ENCODE measurements at regions not wholly inside any gene's neighbourhood (a gene's known extent, or its start where the extent isn't known, plus 50 kb on each side); places are given as distances from the start of the nearest gene placed in this dataset.
"Not testable (repeated sequence)": the region's sequence is repeated elsewhere in the genome, so short reads cannot be mapped to it uniquely, and the experiment has no call there.

- DNase-seq (ENCODE audit: low read depth in 1 of 2, low spot score in 1 of 2): no peak
- Histone ChIP-seq H3K36me3 (no peaks in the 10 kb centered on the region), H3K4me1 (ENCODE audit: low read depth) (no peaks in the 10 kb centered on the region), H3K4me3 (no peak overlapping the region), H3K27ac (no peak overlapping the region), H3K9me3 (ENCODE audit: low read depth) (no peaks in the 10 kb centered on the region), H3K27me3 (no peaks in the 10 kb centered on the region)
- TF ChIP-seq, protein P1, sequence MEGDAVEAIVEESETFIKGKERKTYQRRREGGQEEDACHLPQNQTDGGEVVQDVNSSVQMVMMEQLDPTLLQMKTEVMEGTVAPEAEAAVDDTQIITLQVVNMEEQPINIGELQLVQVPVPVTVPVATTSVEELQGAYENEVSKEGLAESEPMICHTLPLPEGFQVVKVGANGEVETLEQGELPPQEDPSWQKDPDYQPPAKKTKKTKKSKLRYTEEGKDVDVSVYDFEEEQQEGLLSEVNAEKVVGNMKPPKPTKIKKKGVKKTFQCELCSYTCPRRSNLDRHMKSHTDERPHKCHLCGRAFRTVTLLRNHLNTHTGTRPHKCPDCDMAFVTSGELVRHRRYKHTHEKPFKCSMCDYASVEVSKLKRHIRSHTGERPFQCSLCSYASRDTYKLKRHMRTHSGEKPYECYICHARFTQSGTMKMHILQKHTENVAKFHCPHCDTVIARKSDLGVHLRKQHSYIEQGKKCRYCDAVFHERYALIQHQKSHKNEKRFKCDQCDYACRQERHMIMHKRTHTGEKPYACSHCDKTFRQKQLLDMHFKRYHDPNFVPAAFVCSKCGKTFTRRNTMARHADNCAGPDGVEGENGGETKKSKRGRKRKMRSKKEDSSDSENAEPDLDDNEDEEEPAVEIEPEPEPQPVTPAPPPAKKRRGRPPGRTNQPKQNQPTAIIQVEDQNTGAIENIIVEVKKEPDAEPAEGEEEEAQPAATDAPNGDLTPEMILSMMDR (IDR thresholded peaks at IDR 0.05; ENCODE audit: low read depth, low read length): no peak
Measured at GRCh38 chr6:148016013-148016412, 326.6 kb upstream of the SASH1 start.

- no peaks in the 10 kb centered on the region for H3K27me3 ChIP-seq
- no peaks in the 10 kb centered on the region for H3K9me3 ChIP-seq (ENCODE audit: low read depth)
- H3K36me3 ChIP-seq: no peaks in the 10 kb centered on the region
- TF ChIP-seq, protein P1 (IDR thresholded peaks at IDR 0.05; ENCODE audit: low read depth, low read length): no peak
- H3K4me3 ChIP-seq: no peak overlapping the region
- DNase-seq (ENCODE audit: low read depth in 1 of 2, low spot score in 1 of 2): no peak
- H3K27ac ChIP-seq: no peak overlapping the region
- no peaks in the 10 kb centered on the region for H3K4me1 ChIP-seq (ENCODE audit: low read depth)
Measured at GRCh38 chr6:148021165-148021564, 321.5 kb upstream of the SASH1 start.

DNA sequence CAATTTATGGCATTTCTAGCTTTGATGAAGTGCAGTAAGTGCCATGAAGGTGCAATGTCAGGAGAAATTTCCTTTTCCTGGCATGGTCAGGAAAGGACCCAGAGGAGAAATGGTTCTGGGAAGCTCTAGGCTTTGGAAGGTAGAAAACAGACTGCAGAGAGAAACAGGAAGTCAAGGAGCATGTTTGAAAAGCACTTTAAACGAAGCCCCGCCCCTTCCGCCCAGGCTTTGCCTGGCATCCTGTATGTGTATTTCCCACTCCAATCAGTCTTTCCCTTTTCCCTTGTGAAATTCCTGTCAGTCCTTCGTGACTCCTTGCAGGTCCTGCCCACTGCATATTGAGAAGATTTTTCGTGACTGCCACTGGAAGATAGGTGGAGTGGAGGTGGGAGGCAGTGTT, 320.9 kb upstream of the SASH1 start:
- no peak overlapping the region for H3K27ac ChIP-seq
- TF ChIP-seq, protein P1 (IDR thresholded peaks at IDR 0.05; ENCODE audit: low read depth, low read length): no peak
- DNase-seq (ENCODE audit: low read depth in 1 of 2, low spot score in 1 of 2): no peak

DNA sequence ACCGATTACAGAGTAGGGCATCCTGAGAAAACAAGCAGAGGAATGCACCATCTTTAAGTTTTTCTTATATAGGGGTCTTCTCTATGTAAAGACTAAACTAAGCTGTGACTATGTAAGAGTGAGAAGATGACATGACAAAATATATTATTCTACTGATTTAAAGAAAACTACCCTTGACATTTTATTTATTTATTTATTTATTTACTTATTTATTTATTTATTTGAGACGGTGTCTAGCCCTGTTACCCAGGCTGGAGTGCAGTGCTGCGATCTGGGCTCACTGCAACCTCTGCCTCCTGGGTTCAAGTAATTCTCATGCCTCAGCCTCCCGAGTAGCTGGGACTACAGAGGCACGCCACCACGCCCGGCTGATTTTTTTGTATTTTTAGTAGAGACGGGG, 320.4 kb upstream of the SASH1 start:
- not testable (repeated sequence) for H3K27ac ChIP-seq

More for the DNA sequence above, 320.9 kb upstream of the SASH1 start:
- Histone ChIP-seq H3K4me1 (ENCODE audit: low read depth) (no peaks in the 10 kb centered on the region), H3K27me3 (no peaks in the 10 kb centered on the region), H3K9me3 (ENCODE audit: low read depth) (no peaks in the 10 kb centered on the region), H3K36me3 (no peaks in the 10 kb centered on the region), H3K4me3 (no peak overlapping the region)

GRCh38 chr6:148027201-148027600, 315.4 kb upstream of the SASH1 start:
- Histone ChIP-seq H3K4me3 (no peak overlapping the region), H3K27ac (peak overlapping the region; percentile 47), H3K4me1 (ENCODE audit: low read depth) (peaks cover 4% of the 10 kb centered on the region)

More for the DNA sequence above, 320.4 kb upstream of the SASH1 start:
- H3K36me3 ChIP-seq; H3K4me1 ChIP-seq (ENCODE audit: low read depth); H3K27me3 ChIP-seq; H3K4me3 ChIP-seq; H3K9me3 ChIP-seq (ENCODE audit: low read depth); DNase-seq (ENCODE audit: low read depth in 1 of 2, low spot score in 1 of 2): not testable (repeated sequence)

DNA sequence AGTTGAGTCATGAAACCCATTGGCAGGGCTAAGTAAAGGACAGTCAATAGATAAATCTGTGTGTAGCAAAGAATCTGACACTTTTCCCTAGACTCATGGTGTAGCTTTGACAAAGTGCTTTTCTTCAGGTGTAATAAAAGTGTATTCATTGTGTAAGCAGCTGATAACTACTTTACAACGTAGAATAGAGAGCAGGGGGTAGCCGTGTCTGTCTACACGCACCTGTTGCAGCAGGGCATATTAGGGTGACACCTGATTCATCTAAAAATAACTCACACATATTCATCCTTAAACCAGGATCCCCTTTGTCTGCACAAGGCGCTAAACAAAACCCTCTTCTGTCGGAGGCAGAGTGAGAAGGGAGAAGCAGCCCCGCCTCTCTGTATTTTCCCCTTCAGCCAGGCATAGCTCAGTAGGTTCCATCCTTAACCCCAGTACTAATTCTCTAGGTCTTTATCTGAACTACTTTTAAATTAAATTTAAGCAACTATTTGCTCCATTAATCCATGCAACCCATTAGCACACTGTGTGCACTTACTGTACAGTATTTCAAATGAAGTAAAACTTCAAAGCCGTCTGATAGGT, 306.7 kb upstream of the SASH1 start:
- TF ChIP-seq, protein P1 (IDR thresholded peaks at IDR 0.05; ENCODE audit: low read depth, low read length): no peak
- no peak overlapping the region for H3K4me3 ChIP-seq
- no peaks in the 10 kb centered on the region for H3K9me3 ChIP-seq (ENCODE audit: low read depth)
- no peaks in the 10 kb centered on the region for H3K27me3 ChIP-seq
- DNase-seq (ENCODE audit: low read depth in 1 of 2, low spot score in 1 of 2): no peak
- H3K27ac ChIP-seq: no peak overlapping the region
- no peaks in the 10 kb centered on the region for H3K4me1 ChIP-seq (ENCODE audit: low read depth)
- no peaks in the 10 kb centered on the region for H3K36me3 ChIP-seq

More at GRCh38 chr6:148027201-148027600, 315.4 kb upstream of the SASH1 start:
- no peak for DNase-seq (ENCODE audit: low read depth in 1 of 2, low spot score in 1 of 2)
- Histone ChIP-seq H3K27me3 (no peaks in the 10 kb centered on the region), H3K9me3 (ENCODE audit: low read depth) (no peaks in the 10 kb centered on the region), H3K36me3 (no peaks in the 10 kb centered on the region)
- TF ChIP-seq, protein P1 (IDR thresholded peaks at IDR 0.05; ENCODE audit: low read depth, low read length): no peak

Data from cardiac muscle cell (in vitro differentiated cells and primary cell).